Panc1 (cell line): ENCODE measurements at regions not wholly inside any gene's neighbourhood (a gene's known extent, or its start where the extent isn't known, plus 50 kb on each side); places are given as distances from the start of the nearest gene placed in this dataset.

Source experiments
- ATAC-seq: fragments of 200-7000 bp; cut with Tn5 transposase; 2 replicates; pipeline ENCODE4 v1.9.1; 2020; ENCODE audit warnings: mild to moderate bottlenecking, moderate library complexity
- BruUV-seq: library from RNA; stranded (reverse); fragments of 400-500 nt; replicated peaks from 2 replicates; lab custom pipeline; 2021; lab: Mats Ljungman, UMichigan
- CTCF ChIA-PET: fragments of 300-600 bp; sonication (Branson Sonifier 250); formaldehyde crosslinking; loops from one replicate; lab custom pipeline; 2022; ENCODE audit warnings: antibody characterized with exemption; lab: Charles Lee
- POLR2A ChIA-PET: fragments of 300-600 bp; sonication (Branson Sonifier 250); formaldehyde crosslinking; loops from one replicate; lab custom pipeline; 2022; ENCODE audit warnings: antibody characterized with exemption; lab: Charles Lee
- DNase-seq: peaks from one replicate; pipeline ENCODE4 v3.0.0-alpha.2; 2010; ENCODE audit warnings: low read depth, low spot score
- H3K27ac ChIP-seq: 2 replicates; pipeline ENCODE4 v1.5.1; 2011; ENCODE audit warnings: mild to moderate bottlenecking, low read length, inconsistent platforms
- H3K27me3 ChIP-seq: fragments of 200-500 bp; sonication (Bioruptor generic); 2 replicates; pipeline ENCODE4 v1.6.0; 2014; ENCODE audit warnings: low read length, inconsistent platforms; ENCODE audit not compliant: control insufficient read depth, insufficient read depth
- H3K36me3 ChIP-seq: fragments of 200-500 bp; sonication (Bioruptor generic); 2 replicates; pipeline ENCODE4 v1.5.1; 2014; ENCODE audit warnings: inconsistent platforms, mild to moderate bottlenecking, low read length, moderate library complexity; ENCODE audit not compliant: control insufficient read depth, insufficient read depth
- H3K4me1 ChIP-seq: 2 replicates; pipeline ENCODE4 v1.5.1; 2011; ENCODE audit warnings: inconsistent platforms, mild to moderate bottlenecking, low read length, moderate library complexity; ENCODE audit not compliant: control insufficient read depth, insufficient read depth
- H3K4me3 ChIP-seq, 2 experiments: 2 replicates each; pipeline ENCODE4 v1.5.1; 2011 to 2012; ENCODE audit warnings: low read depth in 2 of 2, low read length in 2 of 2, mild to moderate bottlenecking in 2 of 2, inconsistent platforms in 1 of 2, moderate library complexity in 1 of 2
- H3K9me3 ChIP-seq: fragments of 200-500 bp; sonication (Bioruptor generic); 2 replicates; pipeline ENCODE4 v1.5.1; 2014; ENCODE audit warnings: low read depth, mild to moderate bottlenecking, inconsistent platforms, low read length, moderate library complexity; ENCODE audit not compliant: control insufficient read depth, insufficient read depth
- CTCF ChIP-seq: fragments of 450-650 bp; IDR thresholded peaks from 2 replicates; pipeline ENCODE4 v1.5.1; 2017; ENCODE audit warnings: mild to moderate bottlenecking
- POLR2AphosphoS5 ChIP-seq: IDR thresholded peaks from 2 replicates; pipeline ENCODE4 v1.6.1; 2012; ENCODE audit warnings: mild to moderate bottlenecking, low read depth, low read length, moderate library complexity
- REST ChIP-seq, 2 experiments: IDR thresholded peaks; 2 replicates each; pipeline ENCODE4 v1.6.1; 2011 to 2012; ENCODE audit warnings: low read depth in 2 of 2, control low read depth in 1 of 2, low read length in 1 of 2, mild to moderate bottlenecking in 1 of 2, moderate library complexity in 1 of 2; ENCODE audit not compliant: insufficient read depth in 1 of 2
- SIN3A ChIP-seq: IDR thresholded peaks from 2 replicates; pipeline ENCODE4 v1.6.1; 2012; ENCODE audit warnings: low read depth, mild to moderate bottlenecking, low read length, moderate library complexity, borderline replicate concordance; ENCODE audit not compliant: insufficient read depth
- TCF7L2 ChIP-seq: IDR thresholded peaks from 2 replicates; pipeline ENCODE4 v1.6.1; 2011; ENCODE audit warnings: mild to moderate bottlenecking, low read depth, low read length, inconsistent platforms
- in situ Hi-C: cut with HindIII; loops from 2 replicates; pipeline ENCODE4 v1.10.0; 2016; ENCODE audit warnings: low sequenced_read_pairs, low pct_unique_long_range_greater_than_20kb
- intact Hi-C: fragments of 100-400 bp; cut with micrococcal nuclease; formaldehyde crosslinking; loops from one replicate; pipeline ENCODE4 v1.10.0; 2022; ENCODE audit not compliant: unreplicated experiment

GRCh38 chr15:100794008-100794407, 85.6 kb upstream of the ALDH1A3 start:
- POLR2A ChIA-PET: no interaction called here
- CTCF ChIA-PET: no interaction called here
- H3K27ac ChIP-seq: no peak overlapping the region

GRCh38 chr15:100801256-100801900, 78.3 kb upstream of the ALDH1A3 start:
- TF ChIP-seq REST (IDR thresholded peaks at IDR 0.05; ENCODE audit: insufficient read depth in 1 of 2, low read depth in 2 of 2, low read length in 1 of 2) (no peak), CTCF (no peak), TCF7L2 (no peak), SIN3A (no peak), POLR2AphosphoS5 (no peak)
- Histone ChIP-seq H3K9me3 (peaks cover 7% of the 10 kb centered on the region; the same call in 1 of the 2 replicates), H3K4me1 (no peaks in the 10 kb centered on the region), H3K27ac (no peak overlapping the region), H3K27me3 (no peaks in the 10 kb centered on the region), H3K36me3 (no peaks in the 10 kb centered on the region), H3K4me3 (no peak overlapping the region)
- ChIA-PET POLR2A (no interaction called here), CTCF (no interaction called here)
- DNase-seq (no peak), ATAC-seq (no peak)
- intact Hi-C loops (no loop called here), in situ Hi-C loops (no loop called here)
- no TSS peak for BruUV-seq

More at GRCh38 chr15:100794008-100794407, 85.6 kb upstream of the ALDH1A3 start:
- ATAC-seq (no peak), DNase-seq (no peak)
- Histone ChIP-seq H3K4me3 (no peak overlapping the region), H3K9me3 (no peaks in the 10 kb centered on the region), H3K4me1 (no peaks in the 10 kb centered on the region), H3K36me3 (no peaks in the 10 kb centered on the region), H3K27me3 (no peaks in the 10 kb centered on the region)
- no TSS peak for BruUV-seq
- intact Hi-C loops (no loop called here), in situ Hi-C loops (no loop called here)
- no peak for TF ChIP-seq POLR2AphosphoS5
- no peak for TF ChIP-seq REST (IDR thresholded peaks at IDR 0.05; ENCODE audit: insufficient read depth in 1 of 2, low read depth in 2 of 2, low read length in 1 of 2)
- no peak for TF ChIP-seq CTCF
- TF ChIP-seq SIN3A: no peak
- no peak for TF ChIP-seq TCF7L2
